Neuronal stem cell (in vitro differentiated cells): ENCODE measurements at regions not wholly inside any gene's neighbourhood (a gene's known extent, or its start where the extent isn't known, plus 50 kb on each side); places are given as distances from the start of the nearest gene placed in this dataset.

Experiments used
- DNase-seq: peaks from one replicate; pipeline ENCODE4 v3.0.0-alpha.2; 2013; ENCODE audit warnings: low spot score
- H2AFZ ChIP-seq: one replicate; pipeline ENCODE4 v1.6.1; 2013; ENCODE audit warnings: mild to moderate bottlenecking, low read length, inconsistent platforms
- H2AK5ac ChIP-seq: 2 replicates; pipeline ENCODE4 v1.6.1; 2013; ENCODE audit warnings: low read depth, mild to moderate bottlenecking, inconsistent platforms, low read length, moderate library complexity, mixed read lengths
- H2BK120ac ChIP-seq: 2 replicates; pipeline ENCODE4 v1.6.1; 2013; ENCODE audit warnings: low read depth, mild to moderate bottlenecking, inconsistent platforms, low read length, moderate library complexity, mixed read lengths
- H2BK12ac ChIP-seq: one replicate; pipeline ENCODE4 v1.6.1; 2013; ENCODE audit warnings: low read length, inconsistent platforms
- H2BK15ac ChIP-seq: 2 replicates; pipeline ENCODE4 v1.6.1; 2013; ENCODE audit warnings: mild to moderate bottlenecking, low read length, inconsistent platforms, mixed read lengths
- H2BK5ac ChIP-seq: one replicate; pipeline ENCODE4 v1.6.1; 2013; ENCODE audit warnings: inconsistent platforms, mild to moderate bottlenecking, low read length, moderate library complexity
- H3K14ac ChIP-seq: one replicate; pipeline ENCODE4 v1.6.1; 2013; ENCODE audit warnings: low read length, inconsistent platforms
- H3K18ac ChIP-seq: 2 replicates; pipeline ENCODE4 v1.6.1; 2013; ENCODE audit warnings: low read length, inconsistent platforms
- H3K23ac ChIP-seq: 2 replicates; pipeline ENCODE4 v1.6.1; 2013; ENCODE audit warnings: low read depth, mild to moderate bottlenecking, mixed read lengths, low read length, inconsistent platforms; ENCODE audit not compliant: poor library complexity
- H3K27ac ChIP-seq: replicated peaks from 3 replicates; pipeline ENCODE4 v1.5.1; 2013; ENCODE audit warnings: low read length, inconsistent platforms
- H3K27me3 ChIP-seq, 3 experiments: 2 replicates each; pipeline ENCODE4 v1.6.1; 2013; ENCODE audit warnings: low read length in 3 of 3, mild to moderate bottlenecking in 2 of 3, inconsistent platforms in 1 of 3, low read depth in 1 of 3, mixed read lengths in 1 of 3, moderate library complexity in 1 of 3; ENCODE audit not compliant: control insufficient read depth in 3 of 3, insufficient read depth in 3 of 3
- H3K36me3 ChIP-seq, 2 donors: replicated peaks in 1 of 2; 2 replicates each; pipeline ENCODE4 v1.6.1; 2013; ENCODE audit warnings: low read length in 2 of 2; ENCODE audit not compliant: control insufficient read depth in 2 of 2, insufficient read depth in 2 of 2
- H3K4ac ChIP-seq: 2 replicates; pipeline ENCODE4 v1.6.1; 2013; ENCODE audit warnings: inconsistent platforms, mild to moderate bottlenecking, low read length, moderate library complexity
- H3K4me1 ChIP-seq, 2 donors: 1 replicate in 1 of 2; 2 replicates in 1 of 2; pipeline ENCODE4 v1.6.1; 2013; ENCODE audit warnings: low read length in 2 of 2, low read depth in 1 of 2; ENCODE audit not compliant: control insufficient read depth in 2 of 2, insufficient read depth in 1 of 2
- H3K4me2 ChIP-seq: one replicate; pipeline ENCODE4 v1.6.1; 2013; ENCODE audit warnings: mild to moderate bottlenecking, low read length, inconsistent platforms; ENCODE audit not compliant: insufficient read depth, poor library complexity, severe bottlenecking
- H3K4me3 ChIP-seq, 2 donors: 2 replicates each; pipeline ENCODE4 v1.5.1; 2013; ENCODE audit warnings: low read length in 2 of 2, mild to moderate bottlenecking in 2 of 2, inconsistent platforms in 1 of 2, moderate library complexity in 1 of 2
- H3K79me1 ChIP-seq: one replicate; pipeline ENCODE4 v1.6.1; 2013; ENCODE audit warnings: low read depth, mild to moderate bottlenecking, inconsistent platforms, low read length, moderate library complexity
- H3K9ac ChIP-seq: one replicate; pipeline ENCODE4 v1.6.1; 2013; ENCODE audit warnings: mild to moderate bottlenecking, low read depth, low read length, inconsistent platforms; ENCODE audit not compliant: poor library complexity
- H3K9me3 ChIP-seq, 2 donors: replicated peaks in 1 of 2; 2 replicates each; pipeline versions ENCODE3 to v1.6.1; 2013; ENCODE audit warnings: low read length in 2 of 2, mild to moderate bottlenecking in 2 of 2, inconsistent platforms in 1 of 2, low read depth in 1 of 2, mixed read lengths in 1 of 2, moderate library complexity in 1 of 2; ENCODE audit not compliant: control insufficient read depth in 2 of 2, insufficient read depth in 1 of 2
- H4K8ac ChIP-seq: one replicate; pipeline ENCODE4 v1.6.1; 2013; ENCODE audit warnings: low read depth, mild to moderate bottlenecking, inconsistent platforms, low read length, moderate library complexity
- H4K91ac ChIP-seq: one replicate; pipeline ENCODE4 v1.6.1; 2013; ENCODE audit warnings: low read length, low read depth, mild to moderate bottlenecking, inconsistent platforms; ENCODE audit not compliant: poor library complexity
- whole genome bisulfite sequencing, 2 donors: extraction: QIAGEN DNeasy Blood & Tissue Kit; methylation state at CpG; one replicate each; pipeline ENCODE4 v1.1.7; 2013; ENCODE audit warnings: missing lambda C conversion rate in 2 of 2, mixed read lengths in 1 of 2; ENCODE audit not compliant: insufficient read length in 2 of 2, insufficient replicate concordance in 1 of 2; ENCODE audit errors: extremely low coverage in 2 of 2; 5-methylcytosine and 5-hydroxymethylcytosine counted together

GRCh38 chr19:23519031-23519430 is 123.8 kb upstream of the ZNF91 start:
- H3K4me1 ChIP-seq, result no peaks in the 10 kb centered on the region
- H4K8ac ChIP-seq, result no peak overlapping the region
- no peak overlapping the region for H3K4me3 ChIP-seq
- H3K79me1 ChIP-seq, result no peaks in the 10 kb centered on the region
- WGBS, 2 donors, result no CpG with 5 or more reads among the region's 1 CpG
- no peak for DNase-seq
- H3K4ac ChIP-seq, result no peak overlapping the region
- H3K9ac ChIP-seq, result no peak overlapping the region
- no peak overlapping the region for H2AFZ ChIP-seq
- H3K27ac ChIP-seq, result no peak overlapping the region
- no peak overlapping the region for H2AK5ac ChIP-seq
- H2BK15ac ChIP-seq, result no peak overlapping the region
- no peaks in the 10 kb centered on the region for H3K27me3 ChIP-seq
- no peak overlapping the region for H3K23ac ChIP-seq
- no peak overlapping the region for H2BK12ac ChIP-seq
- no peak overlapping the region for H3K18ac ChIP-seq
- H3K4me2 ChIP-seq, result no peak overlapping the region
- no peak overlapping the region for H4K91ac ChIP-seq
- no peak overlapping the region for H3K14ac ChIP-seq
- H3K36me3 ChIP-seq, result no peaks in the 10 kb centered on the region
- H2BK120ac ChIP-seq, result no peak overlapping the region
- H3K9me3 ChIP-seq, result peaks cover 0 to 20% of the 10 kb centered on the region in 2 donors
- H2BK5ac ChIP-seq, result no peak overlapping the region

DNA sequence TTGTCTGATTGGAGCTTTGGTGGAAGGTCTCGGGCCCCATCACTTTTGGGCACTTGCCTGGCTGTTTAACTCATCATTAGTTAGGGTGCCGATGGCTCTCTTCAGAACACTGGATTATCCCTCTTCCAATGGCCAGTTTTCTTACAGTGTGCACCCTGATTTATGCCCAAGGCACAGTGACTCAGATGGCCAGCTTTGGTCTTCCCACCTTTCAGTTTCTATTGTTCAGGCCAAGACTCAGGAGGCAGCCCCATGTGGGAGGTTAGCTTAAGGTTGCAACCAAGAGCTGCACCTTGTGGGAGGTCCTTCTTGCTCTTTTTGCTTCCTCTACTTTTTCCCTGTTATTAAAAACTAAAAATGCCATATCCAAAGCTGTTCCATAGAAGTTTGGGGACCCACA is 121.0 kb upstream of the ZNF91 start:
- Histone ChIP-seq H3K27me3 (no peaks in the 10 kb centered on the region), H3K4me3 (no peak overlapping the region)

GRCh38 chr19:23515551-23515950 is 120.3 kb upstream of the ZNF91 start:
- no CpG with 5 or more reads among the region's 1 CpG for WGBS, 2 donors
- no peak overlapping the region for H3K4ac ChIP-seq
- no peak overlapping the region for H3K4me2 ChIP-seq

More for the DNA sequence above, 121.0 kb upstream of the ZNF91 start:
- Histone ChIP-seq H2BK5ac (no peak overlapping the region), H2BK15ac (no peak overlapping the region), H2BK120ac (no peak overlapping the region), H4K8ac (no peak overlapping the region), H3K36me3 (no peaks in the 10 kb centered on the region), H3K4me1 (no peaks in the 10 kb centered on the region), H3K4ac (no peak overlapping the region), H2AFZ (no peak overlapping the region), H3K4me2 (no peak overlapping the region), H3K9ac (no peak overlapping the region), H3K79me1 (no peaks in the 10 kb centered on the region), H3K9me3 (peaks cover 0 to 20% of the 10 kb centered on the region in 2 donors), H2AK5ac (no peak overlapping the region), H3K18ac (no peak overlapping the region), H4K91ac (no peak overlapping the region), H3K23ac (no peak overlapping the region), H3K14ac (no peak overlapping the region), H3K27ac (no peak overlapping the region), H2BK12ac (no peak overlapping the region)
- WGBS, 2 donors, result no CpG with 5 or more reads among the region's 2 CpGs
- DNase-seq, result no peak

GRCh38 chr19:23512151-23512925 is 117.1 kb upstream of the ZNF91 start:
- H4K8ac ChIP-seq, result no peak overlapping the region
- no peak overlapping the region for H2BK5ac ChIP-seq
- H3K79me1 ChIP-seq, result no peaks in the 10 kb centered on the region
- no peaks in the 10 kb centered on the region for H3K36me3 ChIP-seq
- H2BK120ac ChIP-seq, result no peak overlapping the region
- no peak overlapping the region for H3K14ac ChIP-seq
- no peak overlapping the region for H3K23ac ChIP-seq
- H3K4me2 ChIP-seq, result no peak overlapping the region
- DNase-seq, result no peak
- no peak overlapping the region for H2BK15ac ChIP-seq
- no peak overlapping the region for H4K91ac ChIP-seq
- no peak overlapping the region for H2AK5ac ChIP-seq
- no CpG with 5 or more reads among the region's 24 CpGs for WGBS, 2 donors
- H3K4ac ChIP-seq, result no peak overlapping the region
- no peak overlapping the region for H2BK12ac ChIP-seq
- no peaks in the 10 kb centered on the region for H3K27me3 ChIP-seq
- peak overlapping the region; percentile 67 for H2AFZ ChIP-seq
- no peak overlapping the region for H3K18ac ChIP-seq
- no peak overlapping the region for H3K9ac ChIP-seq
- H3K4me1 ChIP-seq, result no peaks in the 10 kb centered on the region
- peaks cover 0 to 16% of the 10 kb centered on the region in 2 donors for H3K9me3 ChIP-seq
- no peak overlapping the region for H3K27ac ChIP-seq
- no peak overlapping the region for H3K4me3 ChIP-seq

More at GRCh38 chr19:23515551-23515950, 120.3 kb upstream of the ZNF91 start:
- Histone ChIP-seq H3K9ac (no peak overlapping the region), H3K27me3 (no peaks in the 10 kb centered on the region), H3K36me3 (no peaks in the 10 kb centered on the region), H2BK120ac (no peak overlapping the region), H4K8ac (no peak overlapping the region), H3K27ac (no peak overlapping the region), H2BK15ac (no peak overlapping the region), H3K9me3 (peaks cover 0 to 18% of the 10 kb centered on the region in 2 donors), H2BK12ac (no peak overlapping the region), H3K79me1 (no peaks in the 10 kb centered on the region), H4K91ac (no peak overlapping the region), H3K4me1 (no peaks in the 10 kb centered on the region), H3K4me3 (no peak overlapping the region), H3K18ac (no peak overlapping the region), H3K14ac (no peak overlapping the region), H2AK5ac (no peak overlapping the region), H2AFZ (no peak overlapping the region), H2BK5ac (no peak overlapping the region), H3K23ac (no peak overlapping the region)
- no peak for DNase-seq
